ENCODE measurements at regions not wholly inside any gene's neighbourhood (a gene's known extent, or its start where the extent isn't known, plus 50 kb on each side); places are given as distances from the start of the nearest gene placed in this dataset.
A peak's percentile ranks its signal among the peaks of the same experiment; 100 is the strongest.

- Mint-ChIP-seq H3K27ac (no peak overlapping the region), H3K4me3 (no peak overlapping the region), H3K4me1 (ENCODE audit: low read depth) (no peaks in the 10 kb centered on the region), H3K27me3 (ENCODE audit: low read depth) (peaks cover 4% of the 10 kb centered on the region), H3K9me3 (peaks cover 3% of the 10 kb centered on the region), H3K36me3 (ENCODE audit: low read depth) (no peaks in the 10 kb centered on the region)
- CTCF ChIA-PET = no interaction called here
- DNase-seq = no peak
- intact Hi-C loops (cut with micrococcal nuclease) = no loop called here
Measured at GRCh38 chr14:71204768-71205167, 297.5 kb downstream of the PCNX1 start.

GRCh38 chr14:71206123-71206522 lies 298.9 kb downstream of the PCNX1 start:
- DNase-seq = no peak
- no peak overlapping the region for H3K27ac Mint-ChIP-seq
- no peaks in the 10 kb centered on the region for H3K36me3 Mint-ChIP-seq (ENCODE audit: low read depth)
- intact Hi-C loops (cut with micrococcal nuclease) = no loop called here
- H3K4me1 Mint-ChIP-seq (ENCODE audit: low read depth) = no peaks in the 10 kb centered on the region
- H3K4me3 Mint-ChIP-seq = no peak overlapping the region
- peaks cover 3% of the 10 kb centered on the region for H3K9me3 Mint-ChIP-seq
- peaks cover 4% of the 10 kb centered on the region for H3K27me3 Mint-ChIP-seq (ENCODE audit: low read depth)
- CTCF ChIA-PET = no interaction called here

DNA sequence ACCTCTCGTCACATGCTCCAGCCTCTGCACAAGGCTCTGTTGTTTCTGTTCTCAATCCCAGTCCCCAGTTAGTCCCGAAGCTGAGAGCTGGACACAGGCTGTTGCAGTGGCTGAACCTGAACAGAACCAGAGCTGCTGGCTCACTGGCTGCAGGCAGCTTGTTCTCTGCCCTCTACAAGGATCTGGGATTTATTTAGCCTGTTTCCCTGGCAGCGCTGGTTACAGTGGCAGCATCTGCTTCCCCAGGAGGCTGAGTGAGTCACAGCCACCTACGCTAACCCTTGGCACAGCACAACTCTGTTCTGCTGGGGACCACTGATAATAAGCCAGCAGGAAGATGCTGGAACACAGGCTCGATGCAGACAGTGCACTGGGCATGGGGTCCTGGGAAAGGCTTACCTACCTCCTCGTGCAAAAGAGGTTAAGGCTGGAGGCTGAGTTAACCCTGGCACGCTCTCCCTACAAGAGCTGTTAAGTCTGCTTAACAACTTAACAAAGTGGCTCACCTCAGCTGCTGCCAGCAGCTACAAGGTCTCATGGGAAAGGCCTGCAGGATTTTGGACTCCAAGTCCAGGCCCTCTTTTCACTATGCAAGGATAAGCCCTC lies 299.6 kb downstream of the PCNX1 start:
- no peaks in the 10 kb centered on the region for H3K36me3 Mint-ChIP-seq (ENCODE audit: low read depth)
- intact Hi-C loops (cut with micrococcal nuclease) = no loop called here
- H3K4me1 Mint-ChIP-seq (ENCODE audit: low read depth) = no peaks in the 10 kb centered on the region
- no peak for DNase-seq
- CTCF ChIA-PET = no interaction called here
- H3K9me3 Mint-ChIP-seq = peaks cover 3% of the 10 kb centered on the region
- H3K4me3 Mint-ChIP-seq = no peak overlapping the region
- peaks cover 4% of the 10 kb centered on the region for H3K27me3 Mint-ChIP-seq (ENCODE audit: low read depth)
- no peak overlapping the region for H3K27ac Mint-ChIP-seq

DNA sequence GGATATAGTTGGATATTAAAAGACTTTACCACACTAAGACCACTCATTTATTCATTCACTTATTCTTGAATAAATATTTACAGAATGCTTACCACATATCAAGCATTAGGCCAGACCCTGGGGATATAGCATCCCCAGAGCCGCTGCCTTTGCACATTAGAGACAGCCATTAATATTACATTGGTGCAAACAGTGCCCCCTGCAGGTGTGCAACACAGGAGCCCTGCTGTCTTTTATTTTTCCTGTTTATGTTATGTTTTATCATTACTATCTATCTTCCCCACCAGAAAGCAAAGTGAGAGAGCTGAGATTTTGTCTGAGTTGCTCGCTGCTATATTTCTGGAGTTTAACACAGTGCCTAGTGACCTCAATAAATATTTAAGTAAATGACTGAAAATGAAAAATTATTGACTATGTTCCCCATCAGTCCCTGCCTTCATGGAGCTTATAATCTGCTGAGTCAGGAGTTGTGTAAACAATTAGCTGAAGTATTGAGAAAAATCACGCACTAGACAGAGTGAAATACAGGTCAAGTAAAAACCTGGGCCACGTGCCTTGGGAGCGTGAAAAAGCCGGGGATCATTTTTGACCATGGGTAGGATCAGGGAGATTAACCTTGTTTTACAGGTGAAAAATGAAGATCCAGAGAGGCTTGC lies 301.6 kb downstream of the PCNX1 start:
- CTCF ChIA-PET = interaction anchor here (0.6 kb wide), 2 partner anchors 27 to 30 kb away, joined by 3 read pairs; no protein-coding TSS in a partner anchor
- H3K27ac Mint-ChIP-seq = no peak overlapping the region

GRCh38 chr14:71209888-71210287 lies 302.6 kb downstream of the PCNX1 start:
- DNase-seq = no peak
- H3K27me3 Mint-ChIP-seq (ENCODE audit: low read depth) = no peaks in the 10 kb centered on the region
- H3K36me3 Mint-ChIP-seq (ENCODE audit: low read depth) = no peaks in the 10 kb centered on the region
- intact Hi-C loops (cut with micrococcal nuclease) = no loop called here
- H3K27ac Mint-ChIP-seq = no peak overlapping the region
- H3K4me1 Mint-ChIP-seq (ENCODE audit: low read depth) = no peaks in the 10 kb centered on the region
- H3K4me3 Mint-ChIP-seq = no peak overlapping the region
- CTCF ChIA-PET = no interaction called here
- H3K9me3 Mint-ChIP-seq = peaks cover 3% of the 10 kb centered on the region

More for the DNA sequence above, 301.6 kb downstream of the PCNX1 start:
- Mint-ChIP-seq H3K27me3 (ENCODE audit: low read depth) (no peaks in the 10 kb centered on the region), H3K4me3 (no peak overlapping the region), H3K9me3 (peaks cover 3% of the 10 kb centered on the region), H3K4me1 (ENCODE audit: low read depth) (no peaks in the 10 kb centered on the region), H3K36me3 (ENCODE audit: low read depth) (no peaks in the 10 kb centered on the region)
- intact Hi-C loops (cut with micrococcal nuclease) = no loop called here
- peak; percentile 11 for DNase-seq

GRCh38 chr14:71212093-71212492 lies 304.8 kb downstream of the PCNX1 start:
- CTCF ChIA-PET = no interaction called here
- Mint-ChIP-seq H3K9me3 (no peaks in the 10 kb centered on the region), H3K27me3 (ENCODE audit: low read depth) (no peaks in the 10 kb centered on the region), H3K36me3 (ENCODE audit: low read depth) (no peaks in the 10 kb centered on the region), H3K4me1 (ENCODE audit: low read depth) (no peaks in the 10 kb centered on the region), H3K4me3 (no peak overlapping the region), H3K27ac (no peak overlapping the region)
- intact Hi-C loops (cut with micrococcal nuclease) = no loop called here
- no peak for DNase-seq

GRCh38 chr14:71212683-71213107 lies 305.4 kb downstream of the PCNX1 start:
- intact Hi-C loops (cut with micrococcal nuclease) = no loop called here
- no peak overlapping the region for H3K27ac Mint-ChIP-seq
- H3K9me3 Mint-ChIP-seq = peaks cover 3% of the 10 kb centered on the region
- H3K4me1 Mint-ChIP-seq (ENCODE audit: low read depth) = peaks cover under 1% of the 10 kb centered on the region
- H3K4me3 Mint-ChIP-seq = no peak overlapping the region
- no peak for DNase-seq
- no peaks in the 10 kb centered on the region for H3K36me3 Mint-ChIP-seq (ENCODE audit: low read depth)
- CTCF ChIA-PET = no interaction called here
- no peaks in the 10 kb centered on the region for H3K27me3 Mint-ChIP-seq (ENCODE audit: low read depth)

- Mint-ChIP-seq H3K4me1 (ENCODE audit: low read depth) (peaks cover 14% of the 10 kb centered on the region), H3K9me3 (peaks cover 8% of the 10 kb centered on the region), H3K27me3 (ENCODE audit: low read depth) (no peaks in the 10 kb centered on the region), H3K4me3 (no peak overlapping the region), H3K36me3 (ENCODE audit: low read depth) (no peaks in the 10 kb centered on the region), H3K27ac (no peak overlapping the region)
- intact Hi-C loops (cut with micrococcal nuclease) = no loop called here
- DNase-seq = no peak
- CTCF ChIA-PET = no interaction called here
Measured at GRCh38 chr14:71214241-71214640, 307.0 kb downstream of the PCNX1 start.

DNA sequence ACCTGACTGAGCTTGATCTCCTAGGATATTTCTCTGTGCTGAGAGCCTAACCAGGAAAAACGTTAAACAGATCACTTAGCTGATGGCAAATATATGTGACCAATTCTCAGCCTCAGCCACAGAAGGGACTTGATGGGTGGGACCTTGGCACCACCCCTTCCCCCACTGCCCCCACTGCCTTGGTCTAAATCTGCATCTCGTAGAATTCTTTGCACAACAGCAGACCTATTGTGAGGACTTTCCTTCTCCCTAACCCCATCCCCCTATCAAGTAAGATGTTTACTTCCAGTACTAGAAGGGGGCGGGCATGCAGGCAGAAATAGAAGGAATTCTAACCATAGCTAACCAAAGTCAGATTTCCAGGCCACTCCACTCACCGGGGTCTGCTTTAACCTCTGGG lies 313.2 kb downstream of the PCNX1 start:
- H3K4me3 Mint-ChIP-seq = no peak overlapping the region
- H3K4me1 Mint-ChIP-seq (ENCODE audit: low read depth) = peaks cover 16% of the 10 kb centered on the region
- CTCF ChIA-PET = no interaction called here
- H3K27me3 Mint-ChIP-seq (ENCODE audit: low read depth) = no peaks in the 10 kb centered on the region
- peaks cover 8% of the 10 kb centered on the region for H3K9me3 Mint-ChIP-seq
- no peak for DNase-seq
- intact Hi-C loops (cut with micrococcal nuclease) = no loop called here
- H3K27ac Mint-ChIP-seq = no peak overlapping the region
- no peaks in the 10 kb centered on the region for H3K36me3 Mint-ChIP-seq (ENCODE audit: low read depth)

DNA sequence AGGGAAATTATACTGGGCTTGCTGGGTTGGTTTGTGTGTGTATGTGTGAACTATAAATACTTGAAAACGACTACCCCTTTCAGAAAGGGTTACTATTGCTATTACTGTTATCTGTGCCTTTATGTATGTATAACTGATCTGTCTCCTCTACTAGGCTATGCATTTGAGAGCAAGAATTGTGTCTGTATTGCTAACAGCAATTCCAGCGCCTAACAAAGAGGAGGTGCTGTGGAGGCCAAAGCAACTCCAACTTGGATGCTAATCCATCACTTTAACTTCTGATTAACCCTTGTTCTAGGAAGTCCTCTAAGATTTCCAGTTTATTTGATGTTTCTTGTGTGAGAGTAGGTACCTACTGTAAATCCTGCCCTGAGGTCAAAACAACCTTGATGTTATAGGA lies 313.9 kb downstream of the PCNX1 start:
- Mint-ChIP-seq H3K36me3 (ENCODE audit: low read depth) (no peaks in the 10 kb centered on the region), H3K4me1 (ENCODE audit: low read depth) (peaks cover 16% of the 10 kb centered on the region), H3K9me3 (peaks cover 8% of the 10 kb centered on the region), H3K27me3 (ENCODE audit: low read depth) (no peaks in the 10 kb centered on the region), H3K27ac (no peak overlapping the region), H3K4me3 (no peak overlapping the region)
- CTCF ChIA-PET = no interaction called here
- no peak for DNase-seq
- intact Hi-C loops (cut with micrococcal nuclease) = no loop called here

DNA sequence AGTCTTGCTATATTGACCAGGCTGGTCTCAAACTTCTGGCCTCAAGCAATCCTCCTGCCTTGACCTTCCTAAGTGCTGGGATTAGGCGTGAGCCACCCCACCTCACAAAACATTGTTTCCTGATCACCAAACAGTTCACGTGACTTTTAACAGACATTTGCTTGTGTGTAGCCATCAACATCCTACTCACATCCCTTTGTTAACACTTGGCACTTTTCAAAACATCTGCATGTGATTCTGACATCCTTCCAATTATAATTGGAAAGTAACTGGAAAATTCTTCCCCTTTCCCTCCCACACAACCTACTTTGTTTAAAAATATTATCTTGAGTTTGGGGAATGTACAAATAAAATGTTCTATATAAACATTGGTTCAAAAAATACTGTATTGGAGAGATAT lies 317.9 kb downstream of the PCNX1 start:
- Mint-ChIP-seq H3K27ac (no peak overlapping the region), H3K4me1 (ENCODE audit: low read depth) (no peaks in the 10 kb centered on the region), H3K27me3 (ENCODE audit: low read depth) (no peaks in the 10 kb centered on the region), H3K4me3 (no peak overlapping the region), H3K36me3 (ENCODE audit: low read depth) (no peaks in the 10 kb centered on the region), H3K9me3 (no peaks in the 10 kb centered on the region)
- CTCF ChIA-PET = no interaction called here
- intact Hi-C loops (cut with micrococcal nuclease) = no loop called here
- no peak for DNase-seq

DNA sequence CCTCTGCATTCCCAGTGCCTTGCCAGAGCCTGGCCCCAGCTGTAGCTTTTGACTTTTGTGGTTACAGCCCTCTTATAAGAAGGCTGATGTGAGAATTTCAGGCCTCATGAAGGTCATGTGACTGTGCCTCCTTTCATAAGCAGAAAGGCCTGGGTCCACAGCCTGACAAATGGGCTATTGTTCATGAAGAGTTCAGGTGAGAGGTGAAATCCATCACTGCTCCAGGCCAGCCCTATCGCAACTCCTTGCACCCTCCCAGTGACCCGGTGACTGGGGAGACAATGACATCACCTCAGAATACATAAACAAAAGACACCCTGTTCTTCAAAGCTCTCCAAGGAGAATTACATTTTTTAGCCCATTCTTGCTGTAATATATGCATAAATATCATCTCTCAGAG lies 321.5 kb downstream of the PCNX1 start:
- CTCF ChIA-PET = no interaction called here
- Mint-ChIP-seq H3K27ac (no peak overlapping the region), H3K9me3 (no peaks in the 10 kb centered on the region)

DNA sequence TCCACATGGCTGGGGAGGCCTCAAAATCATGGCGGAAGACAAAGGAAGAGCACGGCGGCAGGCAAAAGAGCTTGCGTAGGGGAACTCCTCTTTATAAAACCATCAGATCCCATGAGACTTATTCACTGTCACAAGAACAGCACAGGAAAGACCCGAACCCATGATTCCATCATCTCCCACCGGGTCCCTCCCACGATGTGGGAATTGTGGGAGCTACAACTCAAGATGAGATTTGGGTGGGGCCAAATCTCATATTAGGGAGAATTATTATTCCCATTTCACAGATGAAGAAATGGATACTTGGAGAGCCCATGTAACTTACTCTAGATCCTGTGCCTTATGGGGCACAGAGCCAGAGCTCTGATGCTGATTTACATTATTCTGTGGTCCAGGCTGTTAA lies 322.6 kb downstream of the PCNX1 start:
- Mint-ChIP-seq H3K27ac (no peak overlapping the region), H3K4me1 (ENCODE audit: low read depth) (no peaks in the 10 kb centered on the region), H3K9me3 (no peaks in the 10 kb centered on the region), H3K36me3 (ENCODE audit: low read depth) (no peaks in the 10 kb centered on the region), H3K4me3 (no peak overlapping the region), H3K27me3 (ENCODE audit: low read depth) (no peaks in the 10 kb centered on the region)
- intact Hi-C loops (cut with micrococcal nuclease) = no loop called here
- DNase-seq = no peak
- CTCF ChIA-PET = interaction anchor here (0.6 to 1.4 kb wide), 2 partner anchors 88 to 110 kb away, joined by 3 to 5 read pairs; no protein-coding TSS in a partner anchor

More for the DNA sequence above, 321.5 kb downstream of the PCNX1 start:
- H3K36me3 Mint-ChIP-seq (ENCODE audit: low read depth) = no peaks in the 10 kb centered on the region
- no peak overlapping the region for H3K4me3 Mint-ChIP-seq
- intact Hi-C loops (cut with micrococcal nuclease) = no loop called here
- H3K27me3 Mint-ChIP-seq (ENCODE audit: low read depth) = no peaks in the 10 kb centered on the region
- H3K4me1 Mint-ChIP-seq (ENCODE audit: low read depth) = no peaks in the 10 kb centered on the region
- DNase-seq = no peak
